ENCODE measurements at regions not wholly inside any gene's neighbourhood (a gene's known extent, or its start where the extent isn't known, plus 50 kb on each side); places are given as distances from the start of the nearest gene placed in this dataset.

GRCh38 chr5:119953474-119953873 is 324.1 kb downstream of the FAM170A start:
- TF ChIP-seq CTCF (IDR thresholded peaks at IDR 0.05; ENCODE audit: low read depth, low read length, poor library complexity, severe bottlenecking) = no peak
- no peak for TF ChIP-seq EZH2phosphoT487 (IDR thresholded peaks at IDR 0.05; ENCODE audit: borderline replicate concordance, low read length)

All from DOHH2 (cell line).